ENCODE measurements at regions not wholly inside any gene's neighbourhood (a gene's known extent, or its start where the extent isn't known, plus 50 kb on each side); places are given as distances from the start of the nearest gene placed in this dataset.

DNA sequence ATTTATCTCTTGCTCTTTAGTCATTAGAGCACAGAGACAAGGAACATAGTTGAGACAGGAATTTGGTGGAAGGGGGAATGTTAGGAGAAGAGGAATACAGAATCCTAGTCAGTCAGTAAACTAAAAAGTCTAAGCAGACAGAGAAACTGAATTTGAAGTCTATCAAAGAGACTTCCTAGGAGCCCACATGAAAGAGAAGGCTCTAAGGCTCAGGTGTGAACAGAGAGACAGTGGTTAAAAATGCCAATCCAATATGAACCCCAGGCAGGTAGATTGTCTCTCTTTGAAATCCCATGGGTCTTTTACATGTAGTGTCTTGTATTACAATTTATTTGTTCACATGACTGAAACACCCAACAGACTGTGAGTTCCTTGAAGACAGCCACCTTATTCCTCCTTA lies 77.8 kb upstream of the NFKB1 start:
- in situ Hi-C loops (cut with HindIII; ENCODE audit: low pct_unique_long_range_greater_than_20kb, low sequenced_read_pairs) (no loop called here), intact Hi-C loops (cut with micrococcal nuclease; ENCODE audit: unreplicated experiment) (loop anchor here (10.0 kb wide), 1 partner anchor 671 kb away; the partner anchor contains the start of gene BDH2)
- Histone ChIP-seq H3K4me3 (ENCODE audit: low read depth in 2 of 2, low read length in 2 of 2) (no peak overlapping the region), H3K36me3 (ENCODE audit: control insufficient read depth, insufficient read depth, low read length) (no peaks in the 10 kb centered on the region), H3K27ac (ENCODE audit: low read length) (no peak overlapping the region), H3K9me3 (ENCODE audit: control insufficient read depth, insufficient read depth, low read depth, low read length) (no peaks in the 10 kb centered on the region), H3K27me3 (ENCODE audit: control insufficient read depth, insufficient read depth, low read length) (no peaks in the 10 kb centered on the region; the same call in 1 of the 2 replicates), H3K4me1 (ENCODE audit: control insufficient read depth, insufficient read depth, low read length) (no peaks in the 10 kb centered on the region)
- TF ChIP-seq TCF7L2 (IDR thresholded peaks at IDR 0.05; ENCODE audit: low read depth, low read length) (no peak), POLR2AphosphoS5 (IDR thresholded peaks at IDR 0.05; ENCODE audit: low read depth, low read length) (no peak)
- TF ChIP-seq, protein P1, sequence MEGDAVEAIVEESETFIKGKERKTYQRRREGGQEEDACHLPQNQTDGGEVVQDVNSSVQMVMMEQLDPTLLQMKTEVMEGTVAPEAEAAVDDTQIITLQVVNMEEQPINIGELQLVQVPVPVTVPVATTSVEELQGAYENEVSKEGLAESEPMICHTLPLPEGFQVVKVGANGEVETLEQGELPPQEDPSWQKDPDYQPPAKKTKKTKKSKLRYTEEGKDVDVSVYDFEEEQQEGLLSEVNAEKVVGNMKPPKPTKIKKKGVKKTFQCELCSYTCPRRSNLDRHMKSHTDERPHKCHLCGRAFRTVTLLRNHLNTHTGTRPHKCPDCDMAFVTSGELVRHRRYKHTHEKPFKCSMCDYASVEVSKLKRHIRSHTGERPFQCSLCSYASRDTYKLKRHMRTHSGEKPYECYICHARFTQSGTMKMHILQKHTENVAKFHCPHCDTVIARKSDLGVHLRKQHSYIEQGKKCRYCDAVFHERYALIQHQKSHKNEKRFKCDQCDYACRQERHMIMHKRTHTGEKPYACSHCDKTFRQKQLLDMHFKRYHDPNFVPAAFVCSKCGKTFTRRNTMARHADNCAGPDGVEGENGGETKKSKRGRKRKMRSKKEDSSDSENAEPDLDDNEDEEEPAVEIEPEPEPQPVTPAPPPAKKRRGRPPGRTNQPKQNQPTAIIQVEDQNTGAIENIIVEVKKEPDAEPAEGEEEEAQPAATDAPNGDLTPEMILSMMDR (IDR thresholded peaks at IDR 0.05), result no peak
- DNase-seq (ENCODE audit: low read depth, low spot score) (no peak), ATAC-seq (no peak)
- ChIA-PET POLR2A (no interaction called here), CTCF (no interaction called here)
- no TSS peak for BruUV-seq (replicated peaks)

DNA sequence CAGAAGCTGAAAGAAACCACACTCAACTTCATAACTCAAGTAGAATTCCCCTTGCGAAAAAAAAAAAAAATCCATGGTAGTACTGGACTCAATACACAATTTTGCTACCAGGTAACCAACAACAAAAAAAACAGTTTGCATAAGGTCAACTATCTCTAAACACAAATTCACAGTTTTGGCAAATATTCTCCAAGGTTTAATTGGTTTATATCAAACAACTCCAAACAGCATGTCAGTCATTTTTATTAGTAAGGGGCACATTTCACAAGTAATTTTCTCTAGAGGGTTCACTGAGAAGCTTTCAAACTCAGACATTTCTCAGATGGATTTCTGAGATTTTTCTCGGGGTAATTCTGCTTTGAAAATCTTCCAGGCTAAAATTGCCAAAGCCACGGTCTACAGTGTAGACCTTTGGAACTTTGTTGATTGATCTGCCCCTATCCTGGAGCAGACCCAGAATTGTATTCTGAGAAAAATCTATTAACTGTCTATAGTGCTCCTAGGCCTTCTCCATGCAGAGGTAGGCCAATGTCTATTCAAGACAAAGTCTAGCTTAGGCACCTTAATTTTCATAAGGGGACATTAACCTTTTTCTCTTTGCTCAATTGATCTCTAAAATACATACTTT lies 73.7 kb upstream of the NFKB1 start:
- peaks cover 3% of the 10 kb centered on the region; the same call in 1 of the 2 replicates for H3K36me3 ChIP-seq (ENCODE audit: control insufficient read depth, insufficient read depth, low read length)
- in situ Hi-C loops (cut with HindIII; ENCODE audit: low pct_unique_long_range_greater_than_20kb, low sequenced_read_pairs), result no loop called here
- DNase-seq (ENCODE audit: low read depth, low spot score), result no peak
- H3K4me3 ChIP-seq (ENCODE audit: low read depth in 2 of 2, low read length in 2 of 2), result no peak overlapping the region
- no peak for TF ChIP-seq POLR2AphosphoS5 (IDR thresholded peaks at IDR 0.05; ENCODE audit: low read depth, low read length)
- TF ChIP-seq TCF7L2 (IDR thresholded peaks at IDR 0.05; ENCODE audit: low read depth, low read length), result no peak
- TF ChIP-seq, protein P1 (IDR thresholded peaks at IDR 0.05), result no peak
- no peak for TF ChIP-seq SIN3A (IDR thresholded peaks at IDR 0.05; ENCODE audit: borderline replicate concordance, insufficient read depth, low read depth, low read length)
- TF ChIP-seq, protein P2, sequence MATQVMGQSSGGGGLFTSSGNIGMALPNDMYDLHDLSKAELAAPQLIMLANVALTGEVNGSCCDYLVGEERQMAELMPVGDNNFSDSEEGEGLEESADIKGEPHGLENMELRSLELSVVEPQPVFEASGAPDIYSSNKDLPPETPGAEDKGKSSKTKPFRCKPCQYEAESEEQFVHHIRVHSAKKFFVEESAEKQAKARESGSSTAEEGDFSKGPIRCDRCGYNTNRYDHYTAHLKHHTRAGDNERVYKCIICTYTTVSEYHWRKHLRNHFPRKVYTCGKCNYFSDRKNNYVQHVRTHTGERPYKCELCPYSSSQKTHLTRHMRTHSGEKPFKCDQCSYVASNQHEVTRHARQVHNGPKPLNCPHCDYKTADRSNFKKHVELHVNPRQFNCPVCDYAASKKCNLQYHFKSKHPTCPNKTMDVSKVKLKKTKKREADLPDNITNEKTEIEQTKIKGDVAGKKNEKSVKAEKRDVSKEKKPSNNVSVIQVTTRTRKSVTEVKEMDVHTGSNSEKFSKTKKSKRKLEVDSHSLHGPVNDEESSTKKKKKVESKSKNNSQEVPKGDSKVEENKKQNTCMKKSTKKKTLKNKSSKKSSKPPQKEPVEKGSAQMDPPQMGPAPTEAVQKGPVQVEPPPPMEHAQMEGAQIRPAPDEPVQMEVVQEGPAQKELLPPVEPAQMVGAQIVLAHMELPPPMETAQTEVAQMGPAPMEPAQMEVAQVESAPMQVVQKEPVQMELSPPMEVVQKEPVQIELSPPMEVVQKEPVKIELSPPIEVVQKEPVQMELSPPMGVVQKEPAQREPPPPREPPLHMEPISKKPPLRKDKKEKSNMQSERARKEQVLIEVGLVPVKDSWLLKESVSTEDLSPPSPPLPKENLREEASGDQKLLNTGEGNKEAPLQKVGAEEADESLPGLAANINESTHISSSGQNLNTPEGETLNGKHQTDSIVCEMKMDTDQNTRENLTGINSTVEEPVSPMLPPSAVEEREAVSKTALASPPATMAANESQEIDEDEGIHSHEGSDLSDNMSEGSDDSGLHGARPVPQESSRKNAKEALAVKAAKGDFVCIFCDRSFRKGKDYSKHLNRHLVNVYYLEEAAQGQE (IDR thresholded peaks at IDR 0.05; ENCODE audit: insufficient read depth in 1 of 2, low read depth in 2 of 2, low read length in 1 of 2), result no peak
- BruUV-seq (replicated peaks), result no TSS peak
- intact Hi-C loops (cut with micrococcal nuclease; ENCODE audit: unreplicated experiment), result loop anchor here (10.0 kb wide), 1 partner anchor 667 kb away; the partner anchor contains the start of gene BDH2
- CTCF ChIA-PET, result no interaction called here
- no peaks in the 10 kb centered on the region for H3K27me3 ChIP-seq (ENCODE audit: control insufficient read depth, insufficient read depth, low read length)
- H3K9me3 ChIP-seq (ENCODE audit: control insufficient read depth, insufficient read depth, low read depth, low read length), result no peaks in the 10 kb centered on the region
- POLR2A ChIA-PET, result interaction anchor here (0.7 kb wide), 1 partner anchor 981 kb away, joined by 5 read pairs; no protein-coding TSS in a partner anchor
- H3K4me1 ChIP-seq (ENCODE audit: control insufficient read depth, insufficient read depth, low read length), result no peaks in the 10 kb centered on the region
- H3K27ac ChIP-seq (ENCODE audit: low read length), result no peak overlapping the region
- ATAC-seq, result no peak
